ENCODE measurements at regions not wholly inside any gene's neighbourhood (a gene's known extent, or its start where the extent isn't known, plus 50 kb on each side); places are given as distances from the start of the nearest gene placed in this dataset.
"Not testable (repeated sequence)": the region's sequence is repeated elsewhere in the genome, so short reads cannot be mapped to it uniquely, and the experiment has no call there.

DNA sequence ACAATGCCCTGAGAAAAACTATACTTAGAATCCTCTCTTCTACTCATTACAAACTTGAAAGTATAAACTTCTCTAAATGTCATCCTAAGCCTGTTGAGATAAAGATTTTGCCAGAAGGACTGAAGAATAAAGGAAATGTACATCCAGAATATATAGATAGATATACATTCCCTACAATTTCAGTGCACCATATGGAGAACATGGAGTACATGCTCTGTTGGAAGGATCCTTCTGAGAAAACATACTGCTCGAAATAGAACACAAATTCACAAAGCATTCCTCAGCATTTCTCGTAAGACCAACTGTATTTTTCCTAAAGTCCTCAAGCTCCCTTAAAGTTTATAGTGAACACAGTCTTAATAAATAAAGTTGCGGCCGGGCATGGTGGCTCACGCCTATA is 69.7 kb upstream of the RASA1 start:
- no peak overlapping the region for H3K27ac Mint-ChIP-seq (ENCODE audit: unreplicated experiment)
- H3K4me3 Mint-ChIP-seq (ENCODE audit: unreplicated experiment): no peak overlapping the region
- peaks cover 10% of the 10 kb centered on the region for H3K9me3 Mint-ChIP-seq (ENCODE audit: unreplicated experiment)
- peaks cover 18% of the 10 kb centered on the region for H3K4me1 Mint-ChIP-seq (ENCODE audit: unreplicated experiment)
- no peaks in the 10 kb centered on the region for H3K36me3 Mint-ChIP-seq (ENCODE audit: unreplicated experiment)
- DNase-seq (ENCODE audit: extremely low spot score, unreplicated experiment): no peak
- no peaks in the 10 kb centered on the region for H3K27me3 Mint-ChIP-seq (ENCODE audit: unreplicated experiment)
- TF ChIP-seq, protein P1, sequence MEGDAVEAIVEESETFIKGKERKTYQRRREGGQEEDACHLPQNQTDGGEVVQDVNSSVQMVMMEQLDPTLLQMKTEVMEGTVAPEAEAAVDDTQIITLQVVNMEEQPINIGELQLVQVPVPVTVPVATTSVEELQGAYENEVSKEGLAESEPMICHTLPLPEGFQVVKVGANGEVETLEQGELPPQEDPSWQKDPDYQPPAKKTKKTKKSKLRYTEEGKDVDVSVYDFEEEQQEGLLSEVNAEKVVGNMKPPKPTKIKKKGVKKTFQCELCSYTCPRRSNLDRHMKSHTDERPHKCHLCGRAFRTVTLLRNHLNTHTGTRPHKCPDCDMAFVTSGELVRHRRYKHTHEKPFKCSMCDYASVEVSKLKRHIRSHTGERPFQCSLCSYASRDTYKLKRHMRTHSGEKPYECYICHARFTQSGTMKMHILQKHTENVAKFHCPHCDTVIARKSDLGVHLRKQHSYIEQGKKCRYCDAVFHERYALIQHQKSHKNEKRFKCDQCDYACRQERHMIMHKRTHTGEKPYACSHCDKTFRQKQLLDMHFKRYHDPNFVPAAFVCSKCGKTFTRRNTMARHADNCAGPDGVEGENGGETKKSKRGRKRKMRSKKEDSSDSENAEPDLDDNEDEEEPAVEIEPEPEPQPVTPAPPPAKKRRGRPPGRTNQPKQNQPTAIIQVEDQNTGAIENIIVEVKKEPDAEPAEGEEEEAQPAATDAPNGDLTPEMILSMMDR (IDR thresholded peaks at IDR 0.05): no peak

DNA sequence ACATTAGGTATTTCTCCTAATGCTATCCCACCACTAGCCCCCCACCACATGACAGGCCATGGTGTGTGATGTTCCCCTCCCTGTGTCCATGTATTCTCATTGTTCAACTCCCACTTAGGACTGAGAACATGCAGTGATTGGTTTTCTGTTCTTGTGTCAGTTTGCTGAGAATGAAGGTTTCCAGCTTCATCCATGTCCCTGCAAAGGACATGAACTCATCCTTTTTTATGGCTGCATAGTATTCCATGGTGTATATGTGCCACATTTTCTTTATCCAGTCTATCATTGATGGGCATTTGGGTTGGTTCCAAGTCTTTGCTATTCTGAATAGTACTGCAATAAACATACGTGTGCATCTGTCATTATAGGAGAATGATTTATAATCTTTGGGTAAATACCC is 68.4 kb upstream of the RASA1 start:
- H3K4me3 Mint-ChIP-seq (ENCODE audit: unreplicated experiment); H3K27me3 Mint-ChIP-seq (ENCODE audit: unreplicated experiment); H3K27ac Mint-ChIP-seq (ENCODE audit: unreplicated experiment); DNase-seq (ENCODE audit: extremely low spot score, unreplicated experiment); H3K36me3 Mint-ChIP-seq (ENCODE audit: unreplicated experiment): not testable (repeated sequence)
- Mint-ChIP-seq H3K4me1 (ENCODE audit: unreplicated experiment) (peaks cover 18% of the 10 kb centered on the region), H3K9me3 (ENCODE audit: unreplicated experiment) (peaks cover 10% of the 10 kb centered on the region)

DNA sequence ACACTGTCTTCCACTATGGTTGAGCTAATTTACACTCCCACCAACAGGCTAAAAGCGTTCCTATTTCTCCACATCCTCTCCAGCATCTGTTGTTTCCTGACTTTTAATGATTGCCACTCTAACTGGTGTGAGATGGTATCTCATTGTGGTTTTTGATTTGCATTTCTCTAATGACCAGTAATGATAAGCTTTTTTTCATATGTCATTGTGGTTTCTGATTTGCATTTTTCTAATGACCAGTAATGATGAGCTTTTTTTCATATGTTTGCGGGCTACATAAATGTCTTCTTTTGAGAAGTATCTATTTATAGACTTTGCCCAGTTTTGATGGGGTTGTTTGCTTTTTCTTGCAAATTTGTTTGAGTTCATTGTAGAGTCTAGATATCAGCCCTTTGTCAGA is 68.0 kb upstream of the RASA1 start:
- H3K36me3 Mint-ChIP-seq (ENCODE audit: unreplicated experiment); H3K27me3 Mint-ChIP-seq (ENCODE audit: unreplicated experiment); H3K4me3 Mint-ChIP-seq (ENCODE audit: unreplicated experiment); H3K27ac Mint-ChIP-seq (ENCODE audit: unreplicated experiment); DNase-seq (ENCODE audit: extremely low spot score, unreplicated experiment): not testable (repeated sequence)
- Mint-ChIP-seq H3K9me3 (ENCODE audit: unreplicated experiment) (peaks cover 10% of the 10 kb centered on the region), H3K4me1 (ENCODE audit: unreplicated experiment) (peaks cover 15% of the 10 kb centered on the region)

DNA sequence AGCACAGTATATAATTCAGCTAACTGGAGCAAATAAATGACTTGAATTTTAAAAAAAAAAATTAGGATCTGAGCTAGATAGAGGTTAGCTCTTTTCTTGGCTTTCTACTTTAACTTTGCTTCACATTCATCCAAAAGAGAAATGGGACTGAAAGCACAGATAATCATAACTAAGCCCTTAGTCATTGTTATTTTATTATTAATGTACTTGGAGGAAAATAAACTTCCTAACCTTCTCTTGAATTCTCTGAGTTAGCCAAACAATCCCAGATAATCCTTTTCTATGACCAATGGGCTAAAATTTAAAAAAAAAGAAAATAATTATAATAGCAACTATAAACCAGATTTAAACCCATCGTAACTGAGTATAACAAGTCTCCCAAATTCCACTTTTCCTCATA is 57.6 kb upstream of the RASA1 start:
- Mint-ChIP-seq H3K36me3 (ENCODE audit: unreplicated experiment) (no peaks in the 10 kb centered on the region), H3K27me3 (ENCODE audit: unreplicated experiment) (peaks cover 12% of the 10 kb centered on the region), H3K4me1 (ENCODE audit: unreplicated experiment) (peaks cover 13% of the 10 kb centered on the region), H3K4me3 (ENCODE audit: unreplicated experiment) (no peak overlapping the region), H3K27ac (ENCODE audit: unreplicated experiment) (no peak overlapping the region), H3K9me3 (ENCODE audit: unreplicated experiment) (no peaks in the 10 kb centered on the region)
- TF ChIP-seq, protein P1 (IDR thresholded peaks at IDR 0.05): no peak
- DNase-seq (ENCODE audit: extremely low spot score, unreplicated experiment): no peak

DNA sequence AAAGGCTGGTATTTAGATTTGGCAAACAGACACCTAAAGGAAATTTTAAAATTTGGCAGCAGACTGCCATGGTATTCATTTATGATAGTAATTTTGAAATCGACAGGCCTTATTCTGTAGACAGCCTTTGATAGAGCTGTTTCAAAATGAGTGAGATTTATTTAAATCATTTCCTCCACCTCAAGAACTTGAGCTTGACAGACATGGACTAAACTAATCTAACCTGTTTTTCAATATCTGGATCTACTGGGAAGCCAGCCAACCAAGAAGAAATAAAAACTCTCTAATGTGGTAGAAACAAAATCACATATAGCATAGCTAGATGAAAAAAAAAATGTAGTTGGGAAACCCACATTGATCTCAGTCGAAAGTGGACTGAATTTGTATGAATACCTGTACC is 56.9 kb upstream of the RASA1 start:
- no peak overlapping the region for H3K27ac Mint-ChIP-seq (ENCODE audit: unreplicated experiment)
- H3K9me3 Mint-ChIP-seq (ENCODE audit: unreplicated experiment): no peaks in the 10 kb centered on the region
- DNase-seq (ENCODE audit: extremely low spot score, unreplicated experiment): no peak
- TF ChIP-seq, protein P1 (IDR thresholded peaks at IDR 0.05): no peak
- H3K4me1 Mint-ChIP-seq (ENCODE audit: unreplicated experiment): peaks cover 13% of the 10 kb centered on the region
- no peaks in the 10 kb centered on the region for H3K36me3 Mint-ChIP-seq (ENCODE audit: unreplicated experiment)
- no peak overlapping the region for H3K4me3 Mint-ChIP-seq (ENCODE audit: unreplicated experiment)
- H3K27me3 Mint-ChIP-seq (ENCODE audit: unreplicated experiment): peaks cover 19% of the 10 kb centered on the region

DNA sequence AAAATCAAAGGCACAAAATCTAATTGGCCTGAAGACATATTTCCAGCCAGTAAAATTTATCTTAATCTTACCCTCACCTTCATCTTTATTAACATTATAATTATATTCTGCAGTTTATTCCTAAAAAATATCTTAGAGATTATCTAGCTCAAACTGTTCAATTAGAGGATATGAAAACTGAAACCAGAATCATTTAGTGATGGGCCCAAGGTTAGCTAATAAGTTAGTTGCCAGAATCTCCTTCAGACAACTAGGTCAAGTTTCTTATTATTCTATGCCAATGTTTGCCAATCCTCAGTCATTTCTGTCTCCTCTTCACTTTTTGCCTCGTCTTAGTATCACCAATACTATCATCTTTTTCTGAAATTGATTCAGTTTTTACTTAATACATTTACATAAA is 56.0 kb upstream of the RASA1 start:
- Mint-ChIP-seq H3K27ac (ENCODE audit: unreplicated experiment) (no peak overlapping the region), H3K4me3 (ENCODE audit: unreplicated experiment) (no peak overlapping the region), H3K9me3 (ENCODE audit: unreplicated experiment) (no peaks in the 10 kb centered on the region), H3K4me1 (ENCODE audit: unreplicated experiment) (peaks cover 13% of the 10 kb centered on the region), H3K36me3 (ENCODE audit: unreplicated experiment) (no peaks in the 10 kb centered on the region), H3K27me3 (ENCODE audit: unreplicated experiment) (peaks cover 26% of the 10 kb centered on the region)
- TF ChIP-seq, protein P1 (IDR thresholded peaks at IDR 0.05): no peak
- DNase-seq (ENCODE audit: extremely low spot score, unreplicated experiment): no peak

DNA sequence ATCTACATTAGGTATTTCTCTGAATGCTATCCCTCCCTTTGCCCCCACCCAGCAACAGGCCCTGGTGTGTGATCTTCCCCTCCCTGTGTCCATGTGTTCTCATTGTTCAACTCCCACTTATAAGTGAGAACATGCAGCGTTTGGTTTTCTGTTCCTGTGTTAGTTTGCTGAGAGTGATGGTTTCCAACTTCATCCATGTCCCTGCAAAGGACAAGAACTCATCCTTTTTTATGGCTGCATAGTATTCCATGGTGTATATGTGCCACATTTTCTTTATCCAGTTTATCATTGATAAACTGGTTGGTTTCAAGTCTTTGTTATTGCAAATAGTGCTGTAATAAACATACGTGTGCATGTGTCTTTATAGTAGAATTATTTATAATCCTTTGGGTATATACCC is 55.5 kb upstream of the RASA1 start:
- H3K27me3 Mint-ChIP-seq (ENCODE audit: unreplicated experiment): peaks cover 27% of the 10 kb centered on the region
- not testable (repeated sequence) for H3K27ac Mint-ChIP-seq (ENCODE audit: unreplicated experiment); H3K9me3 Mint-ChIP-seq (ENCODE audit: unreplicated experiment); H3K36me3 Mint-ChIP-seq (ENCODE audit: unreplicated experiment); H3K4me3 Mint-ChIP-seq (ENCODE audit: unreplicated experiment); DNase-seq (ENCODE audit: extremely low spot score, unreplicated experiment)
- H3K4me1 Mint-ChIP-seq (ENCODE audit: unreplicated experiment): peaks cover 13% of the 10 kb centered on the region

DNA sequence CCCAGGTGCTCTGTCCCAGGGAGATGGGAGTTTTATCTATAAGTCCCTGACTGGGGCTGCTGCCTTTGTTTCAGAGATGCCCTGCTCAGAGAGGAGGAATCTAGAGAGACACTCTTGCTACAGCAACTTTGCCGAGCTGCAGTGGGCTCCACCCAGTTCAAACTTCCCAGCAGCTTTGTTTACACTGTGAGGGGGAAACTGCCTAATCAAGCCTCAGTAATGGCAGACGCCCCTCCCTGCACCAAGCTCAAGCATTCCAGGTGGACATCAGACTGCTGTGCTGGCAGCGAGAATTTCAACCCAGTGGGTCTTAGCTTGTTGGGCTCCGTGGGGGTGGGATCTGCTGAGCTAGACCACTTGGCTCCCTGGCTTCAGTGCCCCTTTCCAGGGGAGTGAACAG is 50.2 kb upstream of the RASA1 start:
- not testable (repeated sequence) for H3K4me1 Mint-ChIP-seq (ENCODE audit: unreplicated experiment); H3K36me3 Mint-ChIP-seq (ENCODE audit: unreplicated experiment); H3K9me3 Mint-ChIP-seq (ENCODE audit: unreplicated experiment); H3K27ac Mint-ChIP-seq (ENCODE audit: unreplicated experiment); DNase-seq (ENCODE audit: extremely low spot score, unreplicated experiment); H3K4me3 Mint-ChIP-seq (ENCODE audit: unreplicated experiment)
- peaks cover 36% of the 10 kb centered on the region for H3K27me3 Mint-ChIP-seq (ENCODE audit: unreplicated experiment)
